ENCODE measurements at regions not wholly inside any gene's neighbourhood (a gene's known extent, or its start where the extent isn't known, plus 50 kb on each side); places are given as distances from the start of the nearest gene placed in this dataset.

DNA sequence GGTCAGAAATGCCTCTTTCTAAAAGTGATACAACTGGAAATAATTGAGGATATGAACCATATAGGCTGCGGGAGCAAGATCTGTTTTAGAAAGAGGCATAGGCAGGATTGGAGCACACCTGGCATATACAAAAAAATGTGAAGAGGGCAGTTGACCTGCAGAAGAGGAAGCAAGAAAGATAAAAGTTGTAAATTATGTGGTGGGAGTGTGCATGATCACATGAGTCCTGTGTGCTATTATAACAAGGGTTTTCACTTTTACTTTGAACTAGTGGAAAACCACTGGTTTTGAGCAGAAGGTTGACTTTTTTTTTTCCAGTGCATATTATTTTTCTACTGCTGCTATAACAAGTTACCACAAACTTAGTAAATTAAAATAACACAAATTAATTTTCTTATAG is 489.3 kb downstream of the ANXA1 start:
- no peak for TF ChIP-seq CTCF (IDR thresholded peaks at IDR 0.05; ENCODE audit: insufficient read depth, low read depth, low read length)
- no peak for DNase-seq (ENCODE audit: low read depth)

GRCh38 chr9:73643379-73644013 is 491.8 kb downstream of the ANXA1 start:
- TF ChIP-seq CTCF (IDR thresholded peaks at IDR 0.05; ENCODE audit: insufficient read depth, low read depth, low read length) = no peak
- H3K4me3 ChIP-seq (ENCODE audit: low read depth, low read length) = no peak overlapping the region
- DNase-seq (ENCODE audit: low read depth) = peak; percentile 29

More for the DNA sequence above, 489.3 kb downstream of the ANXA1 start:
- no peak overlapping the region for H3K4me3 ChIP-seq (ENCODE audit: low read depth, low read length)

DNA sequence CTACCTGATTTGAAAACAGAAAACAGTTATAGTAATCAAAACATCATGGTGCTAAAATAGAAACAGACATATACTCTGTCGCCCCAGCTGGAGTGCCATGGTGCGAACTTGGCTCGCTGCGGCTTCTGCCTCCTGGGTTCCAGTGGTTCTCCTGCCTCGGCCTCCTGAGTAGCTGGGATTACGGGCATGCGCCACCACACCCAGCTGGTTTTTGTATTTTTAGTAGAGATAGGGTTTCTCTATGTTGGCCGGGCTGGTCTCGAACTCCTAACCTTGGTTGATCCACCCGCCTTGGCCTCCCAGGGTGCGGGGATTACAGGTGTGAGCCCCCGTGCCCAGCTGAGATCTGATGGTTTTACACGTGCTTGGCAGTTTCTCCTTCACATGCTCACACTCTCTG is 495.9 kb downstream of the ANXA1 start:
- no peak overlapping the region for H3K4me3 ChIP-seq (ENCODE audit: low read depth, low read length)
- DNase-seq (ENCODE audit: low read depth) = no peak

DNA sequence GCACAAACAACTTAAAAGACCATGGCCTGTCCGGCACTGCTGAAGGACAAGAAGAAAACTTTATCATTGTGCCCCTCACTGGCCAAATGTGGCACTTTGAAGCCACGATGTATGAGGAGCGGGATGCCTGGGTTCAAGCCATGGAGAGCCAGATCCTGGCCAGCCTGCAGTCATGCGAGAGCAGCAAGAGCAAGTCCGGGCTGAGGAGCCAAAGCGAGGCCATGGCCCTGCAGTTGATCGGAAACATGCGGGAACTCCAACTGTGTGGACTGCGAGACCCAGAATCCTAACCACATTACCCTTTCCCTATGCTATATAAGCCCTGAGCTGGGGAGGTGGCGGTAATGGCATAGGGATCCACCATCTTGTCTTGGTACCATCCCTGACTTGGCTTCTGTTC is 497.9 kb downstream of the ANXA1 start:
- no peak for DNase-seq (ENCODE audit: low read depth)
- no peak overlapping the region for H3K4me3 ChIP-seq (ENCODE audit: low read depth, low read length)
- TF ChIP-seq CTCF (IDR thresholded peaks at IDR 0.05; ENCODE audit: insufficient read depth, low read depth, low read length) = no peak

More for the DNA sequence above, 495.9 kb downstream of the ANXA1 start:
- no peak for TF ChIP-seq CTCF (IDR thresholded peaks at IDR 0.05; ENCODE audit: insufficient read depth, low read depth, low read length)

- no peak for TF ChIP-seq CTCF (IDR thresholded peaks at IDR 0.05; ENCODE audit: insufficient read depth, low read depth, low read length)
- H3K4me3 ChIP-seq (ENCODE audit: low read depth, low read length) = no peak overlapping the region
- no peak for DNase-seq (ENCODE audit: low read depth)
Observed at GRCh38 chr9:73655363-73655762, 503.7 kb downstream of the ANXA1 start.

DNA sequence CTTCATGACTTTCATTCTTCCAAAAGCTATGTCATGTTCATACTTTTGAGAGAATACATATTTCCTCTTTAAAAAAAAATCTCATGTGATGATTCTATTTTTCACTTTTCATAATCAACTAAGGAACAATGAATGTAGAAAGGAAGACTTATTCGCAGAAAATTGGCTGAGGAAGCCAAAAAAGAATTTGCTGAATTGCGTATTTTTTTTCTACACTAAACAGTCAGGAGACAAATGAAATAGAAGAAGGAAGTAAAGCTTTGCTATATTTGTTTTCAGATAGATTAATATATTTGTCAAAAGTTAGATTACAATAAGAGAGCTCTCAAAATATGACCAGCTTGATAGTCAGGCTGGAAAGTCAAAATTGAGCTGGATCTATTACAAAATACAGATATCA is 504.2 kb downstream of the ANXA1 start:
- no peak for TF ChIP-seq CTCF (IDR thresholded peaks at IDR 0.05; ENCODE audit: insufficient read depth, low read depth, low read length)
- no peak for DNase-seq (ENCODE audit: low read depth)
- H3K4me3 ChIP-seq (ENCODE audit: low read depth, low read length) = no peak overlapping the region

GRCh38 chr9:73665253-73665652 is 513.6 kb downstream of the ANXA1 start:
- TF ChIP-seq CTCF (IDR thresholded peaks at IDR 0.05; ENCODE audit: insufficient read depth, low read depth, low read length) = no peak
- H3K4me3 ChIP-seq (ENCODE audit: low read depth, low read length) = no peak overlapping the region
- no peak for DNase-seq (ENCODE audit: low read depth)

All from fibroblast of villous mesenchyme (primary cell).